Body of pancreas (tissue), 4 donors: ENCODE measurements at regions not wholly inside any gene's neighbourhood (a gene's known extent, or its start where the extent isn't known, plus 50 kb on each side); places are given as distances from the start of the nearest gene placed in this dataset.

Experiments
- ATAC-seq: fragments of 150-250 bp; one replicate; pipeline ENCODE4 v1.9.1; 2016
- DNase-seq, 4 donors: peaks; one replicate each; pipeline ENCODE4 v3.0.0-alpha.2; 2019
- H3K27ac ChIP-seq, 4 donors: fragments of 200-600 bp; sonication (generic); 1 replicate in 3 of 4; 2 replicates in 1 of 4; pipeline versions ENCODE4 v1.5.1 to v1.6.1; 2016 to 2019; ENCODE audit warnings: mild to moderate bottlenecking in 1 of 4, mixed read lengths in 1 of 4, moderate library complexity in 1 of 4
- H3K27me3 ChIP-seq, 2 donors: fragments of 200-600 bp; sonication (generic); one replicate each; pipeline ENCODE4 v1.6.0; 2016; ENCODE audit warnings: mild to moderate bottlenecking in 1 of 2
- H3K36me3 ChIP-seq, 2 donors: fragments of 200-600 bp; sonication (generic); replicated peaks in 1 of 2; 2 replicates each; pipeline ENCODE4 v1.5.1; 2016; ENCODE audit warnings: low read depth in 2 of 2; ENCODE audit not compliant: insufficient read depth in 1 of 2
- H3K4me1 ChIP-seq: fragments of 200-600 bp; sonication (generic); one replicate; pipeline ENCODE4 v1.6.0; 2016
- H3K4me3 ChIP-seq, 2 donors: fragments of 200-600 bp; sonication (generic); 1 replicate in 1 of 2; 2 replicates in 1 of 2; pipeline ENCODE4 v1.5.1; 2016 to 2019
- H3K9me3 ChIP-seq, 3 donors: fragments of 200-600 bp; sonication (generic); 1 replicate in 2 of 3; 2 replicates in 1 of 3; pipeline ENCODE4 v1.5.1; 2016
- CTCF ChIP-seq, 7 experiments: fragments of 450-650 bp in 4 of 7; fragments of 200-600 bp in 3 of 7; sonication (generic) in 3 of 7; IDR thresholded peaks; one replicate each; pipeline ENCODE4 v1.5.1; 2016 to 2019; ENCODE audit warnings: antibody characterized with exemption in 7 of 7
- POLR2A ChIP-seq, 3 donors: fragments of 450-650 bp; IDR thresholded peaks; one replicate each; pipeline ENCODE4 v1.6.1; 2016; ENCODE audit warnings: antibody characterized with exemption in 3 of 3, mild to moderate bottlenecking in 2 of 3
- WGBS, 2 donors: methylation state at CpG; one replicate each; pipeline ENCODE4 v1.1.5; 2017; 5-methylcytosine and 5-hydroxymethylcytosine counted together
- intact Hi-C: fragments of 100-400 bp; cut with DNase I; formaldehyde crosslinking; loops from one replicate; pipeline ENCODE4 v1.15.1; 2023

DNA sequence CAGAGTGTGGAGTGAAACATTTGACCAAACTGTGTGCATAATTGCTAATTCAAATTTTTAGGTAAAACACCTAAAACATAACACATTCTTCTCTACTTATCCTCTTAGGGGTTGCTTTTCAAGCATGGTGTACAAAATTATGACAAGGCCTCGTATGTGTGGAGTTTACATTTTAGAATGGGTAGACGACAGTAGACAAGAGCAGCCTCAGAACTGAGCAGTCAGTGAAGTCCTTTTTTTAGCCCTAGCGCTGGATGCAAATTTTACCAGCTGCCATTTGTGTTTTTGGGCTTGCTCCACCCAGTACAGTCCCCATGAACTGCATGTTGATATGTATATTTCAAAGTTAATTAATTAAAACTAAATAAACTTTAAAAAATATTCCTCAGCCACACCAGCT, 64.7 kb upstream of the TOP3B start:
- H3K4me1 ChIP-seq: no peaks in the 10 kb centered on the region
- H3K4me3 ChIP-seq: no peak overlapping the region
- DNase-seq (no peak), ATAC-seq (no peak)
- WGBS, 2 donors: 60 to 62% methylated on average over 3 of the region's 3 CpGs
- no peaks in the 10 kb centered on the region for H3K9me3 ChIP-seq
- intact Hi-C loops: no loop called here
- TF ChIP-seq POLR2A (IDR thresholded peaks at IDR 0.05) (no peak), CTCF (IDR thresholded peaks at IDR 0.05) (no peak)
- H3K36me3 ChIP-seq: no peaks in the 10 kb centered on the region
- H3K27ac ChIP-seq: no peak overlapping the region
- H3K27me3 ChIP-seq: no peaks in the 10 kb centered on the region

GRCh38 chr22:22046370-22046769, 63.8 kb upstream of the TOP3B start:
- intact Hi-C loops: no loop called here
- no peaks in the 10 kb centered on the region for H3K9me3 ChIP-seq
- WGBS, 2 donors: 31 to 65% methylated on average over 3 of the region's 3 CpGs
- DNase-seq (no peak), ATAC-seq (no peak)
- H3K36me3 ChIP-seq: no peaks in the 10 kb centered on the region
- no peaks in the 10 kb centered on the region for H3K27me3 ChIP-seq
- TF ChIP-seq CTCF (IDR thresholded peaks at IDR 0.05) (no peak), POLR2A (IDR thresholded peaks at IDR 0.05) (no peak)
- no peaks in the 10 kb centered on the region for H3K4me1 ChIP-seq
- H3K27ac ChIP-seq: no peak overlapping the region
- H3K4me3 ChIP-seq: no peak overlapping the region

- TF ChIP-seq POLR2A (IDR thresholded peaks at IDR 0.05) (no peak), CTCF (IDR thresholded peaks at IDR 0.05) (no peak)
- Histone ChIP-seq H3K27ac (no peak overlapping the region), H3K9me3 (no peaks in the 10 kb centered on the region), H3K36me3 (no peaks in the 10 kb centered on the region), H3K4me1 (no peaks in the 10 kb centered on the region), H3K27me3 (no peaks in the 10 kb centered on the region), H3K4me3 (no peak overlapping the region)
- 58 to 60% methylated on average over 6 of the region's 6 CpGs for WGBS, 2 donors
- intact Hi-C loops: no loop called here
- ATAC-seq (no peak), DNase-seq (no peak)
Measured at GRCh38 chr22:22045571-22046335, 63.2 kb upstream of the TOP3B start.

GRCh38 chr22:22044153-22044552, 61.6 kb upstream of the TOP3B start:
- TF ChIP-seq CTCF (IDR thresholded peaks at IDR 0.05) (no peak), POLR2A (IDR thresholded peaks at IDR 0.05) (no peak)
- H3K4me3 ChIP-seq: no peak overlapping the region
- no peaks in the 10 kb centered on the region for H3K9me3 ChIP-seq
- no peaks in the 10 kb centered on the region for H3K4me1 ChIP-seq
- H3K27ac ChIP-seq: no peak overlapping the region
- 54 to 58% methylated on average over 2 of the region's 2 CpGs for WGBS, 2 donors
- no peaks in the 10 kb centered on the region for H3K36me3 ChIP-seq
- ATAC-seq (no peak), DNase-seq (no peak)
- H3K27me3 ChIP-seq: no peaks in the 10 kb centered on the region
- intact Hi-C loops: no loop called here
